HG03097 (cell line): ENCODE measurements at regions not wholly inside any gene's neighbourhood (a gene's known extent, or its start where the extent isn't known, plus 50 kb on each side); places are given as distances from the start of the nearest gene placed in this dataset.

ENCODE experiments used
- ATAC-seq: cut with Tn5 transposase; IDR thresholded peaks from one replicate; pipeline ENCODE4 v1.9.1; 2021; ENCODE audit not compliant: unreplicated experiment, low FRiP score

GRCh38 chr2:41355794-41356193 lies 692.0 kb upstream of the PKDCC start:
- no peak for ATAC-seq

GRCh38 chr2:41364842-41365241 lies 683.0 kb upstream of the PKDCC start:
- no peak for ATAC-seq

- no peak for ATAC-seq
These were observed 671.9 kb upstream of the PKDCC start for GRCh38 chr2:41375901-41376300.

- no peak for ATAC-seq
These were observed 670.0 kb upstream of the PKDCC start for GRCh38 chr2:41377837-41378236.

GRCh38 chr2:41378420-41378819 lies 669.4 kb upstream of the PKDCC start:
- ATAC-seq, result no peak

GRCh38 chr2:41379496-41380221 lies 668.2 kb upstream of the PKDCC start:
- ATAC-seq, result no peak

- ATAC-seq, result no peak
These were observed 666.1 kb upstream of the PKDCC start for GRCh38 chr2:41381701-41382100.

- ATAC-seq, result no peak
These were observed 660.3 kb upstream of the PKDCC start for GRCh38 chr2:41387519-41387918.

- no peak for ATAC-seq
These were observed 654.2 kb upstream of the PKDCC start for GRCh38 chr2:41393621-41394020.

GRCh38 chr2:41394541-41394940 lies 653.3 kb upstream of the PKDCC start:
- ATAC-seq, result no peak

- no peak for ATAC-seq
These were observed 652.1 kb upstream of the PKDCC start for GRCh38 chr2:41395692-41396091.

GRCh38 chr2:41399437-41400087 lies 648.3 kb upstream of the PKDCC start:
- no peak for ATAC-seq

GRCh38 chr2:41400088-41400665 lies 647.6 kb upstream of the PKDCC start:
- no peak for ATAC-seq

- ATAC-seq, result no peak
These were observed 642.4 kb upstream of the PKDCC start for GRCh38 chr2:41405441-41405840.

- no peak for ATAC-seq
These were observed 638.5 kb upstream of the PKDCC start for GRCh38 chr2:41409328-41409727.

- ATAC-seq, result no peak
These were observed 637.8 kb upstream of the PKDCC start for GRCh38 chr2:41410011-41410410.

- ATAC-seq, result no peak
These were observed 633.9 kb upstream of the PKDCC start for GRCh38 chr2:41413813-41414485.

- ATAC-seq, result peak; percentile 66
These were observed 633.2 kb upstream of the PKDCC start for GRCh38 chr2:41414486-41415230.

- ATAC-seq, result no peak
These were observed 630.3 kb upstream of the PKDCC start for GRCh38 chr2:41417511-41417910.

- ATAC-seq, result no peak
These were observed 627.6 kb upstream of the PKDCC start for GRCh38 chr2:41420219-41420618.

GRCh38 chr2:41420872-41421271 lies 626.9 kb upstream of the PKDCC start:
- no peak for ATAC-seq
